ENCODE measurements at regions not wholly inside any gene's neighbourhood (a gene's known extent, or its start where the extent isn't known, plus 50 kb on each side); places are given as distances from the start of the nearest gene placed in this dataset.

- H3K36me3 ChIP-seq (ENCODE audit: control insufficient read depth, insufficient read depth, low read length), result no peaks in the 10 kb centered on the region
- 0% methylated on average over 2 of the region's 2 CpGs for WGBS (ENCODE audit: insufficient coverage, low coverage, missing lambda C conversion rate)
- H3K9me1 ChIP-seq (ENCODE audit: control insufficient read depth, insufficient read depth, low read length), result no peaks in the 10 kb centered on the region
- no peak overlapping the region for H2AFZ ChIP-seq (ENCODE audit: low read depth, low read length)
- no peak for ATAC-seq
- H4K20me1 ChIP-seq (replicated peaks; ENCODE audit: control insufficient read depth, insufficient read depth, low read length), result no peaks in the 10 kb centered on the region
- H3K4me3 ChIP-seq, result no peak overlapping the region
- POLR2A ChIA-PET, result no interaction called here
- peaks cover 0 to 9% of the 10 kb centered on the region in 2 experiments; a peak in 1 of 5 replicates for H3K27me3 ChIP-seq (ENCODE audit: control insufficient read depth in 2 of 2, insufficient read depth in 2 of 2, low read length in 2 of 2)
- H3K27ac ChIP-seq (ENCODE audit: extremely low read depth, low read depth, low read length), result no peak overlapping the region
- DNase-seq (ENCODE audit: extremely low read depth in 1 of 4, low spot score in 3 of 4), result no peak
- in situ Hi-C loops (cut with MboI) (no loop called here), intact Hi-C loops (cut with micrococcal nuclease) (no loop called here)
- no peak overlapping the region for H3K9ac ChIP-seq (ENCODE audit: insufficient read depth in 1 of 2, low read depth in 2 of 2, low read length in 2 of 2)
- H3K4me2 ChIP-seq (ENCODE audit: insufficient read depth, low read length), result no peak overlapping the region
- no peaks in the 10 kb centered on the region for H3K4me1 ChIP-seq (replicated peaks in 1 of 2; ENCODE audit: control insufficient read depth in 2 of 2, insufficient read depth in 2 of 2, low read length in 2 of 2)
- no peak for FAIRE-seq
- no peaks in the 10 kb centered on the region for H3K79me2 ChIP-seq (ENCODE audit: control insufficient read depth, insufficient read depth, low read length)
- CTCF ChIA-PET (ENCODE audit: low intra/inter-chr PET ratio), result no interaction called here
- no peaks in the 10 kb centered on the region for H3K9me3 ChIP-seq (replicated peaks; ENCODE audit: control insufficient read depth, insufficient read depth, low read depth, low read length)
- TF ChIP-seq RNF219 (CRISPR knock-in tag; IDR thresholded peaks at IDR 0.05) (no peak), OTX1 (CRISPR knock-in tag; IDR thresholded peaks at IDR 0.05) (no peak), SMAD1 (IDR thresholded peaks at IDR 0.05; ENCODE audit: low read depth, low read length, partially characterized antibody) (no peak), ZNF282 (CRISPR knock-in tag; IDR thresholded peaks at IDR 0.05) (no peak), TCFL5 (CRISPR knock-in tag; conservative IDR thresholded peaks at IDR 0.05) (no peak)
- no TSS peak for BruUV-seq (replicated peaks)
These were observed 98.5 kb upstream of the HIVEP3 start for GRCh38 chr1:42017259-42017658.
